Activated CD4-positive, alpha-beta T cell treated with anti-CD3 and anti-CD28 coated beads, Interleukin-2, Interleukin-4, amounts not matched to agents 100 ng/mL and 50 ng/mL, durations not matched to agents 16 hours and 8 hours (primary cell): ENCODE measurements at regions not wholly inside any gene's neighbourhood (a gene's known extent, or its start where the extent isn't known, plus 50 kb on each side); places are given as distances from the start of the nearest gene placed in this dataset.
"Not testable (repeated sequence)": the region's sequence is repeated elsewhere in the genome, so short reads cannot be mapped to it uniquely, and the experiment has no call there.

Experiments used
- DNase-seq: peaks from one replicate; pipeline ENCODE4 v3.0.0-alpha.2; 2020; ENCODE audit warnings: low spot score

DNA sequence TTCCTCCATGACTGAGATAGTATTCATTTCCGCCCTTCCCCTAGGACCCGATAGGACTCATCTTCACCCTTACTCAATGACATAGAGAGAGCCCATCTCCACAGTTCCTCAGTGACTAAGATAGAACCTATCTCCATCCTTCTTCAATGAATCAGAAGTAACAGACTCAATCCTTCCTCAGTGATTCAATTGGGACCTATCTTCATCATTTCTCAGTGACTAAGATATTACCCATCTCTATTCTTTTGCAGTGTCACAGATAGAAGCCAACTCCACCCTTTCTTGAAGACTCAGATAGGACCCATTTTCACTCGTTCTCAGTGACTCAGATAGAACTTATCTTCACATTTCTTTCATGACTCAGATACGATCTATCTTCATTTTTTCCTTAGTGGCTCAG lies 164.6 kb downstream of the FBXO4 start:
- DNase-seq, result no peak

DNA sequence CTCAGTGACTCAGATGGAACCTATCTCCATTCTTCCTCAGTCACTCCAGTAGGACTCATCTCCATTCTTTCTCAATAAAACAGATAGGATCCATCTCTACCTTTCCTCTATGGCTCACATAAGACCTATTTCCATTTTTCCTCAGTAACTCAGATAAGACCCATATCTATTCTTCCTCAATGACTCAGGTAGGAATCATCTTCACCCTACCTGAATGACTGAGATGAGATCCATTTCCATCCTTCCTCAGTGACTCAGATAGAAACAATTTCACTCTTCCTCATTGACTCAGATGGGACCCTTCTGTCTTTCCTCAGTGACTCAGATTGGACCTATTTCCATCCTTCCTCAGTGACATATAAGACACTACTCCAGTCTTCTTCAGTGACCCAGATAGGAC lies 165.1 kb downstream of the FBXO4 start:
- no peak for DNase-seq

DNA sequence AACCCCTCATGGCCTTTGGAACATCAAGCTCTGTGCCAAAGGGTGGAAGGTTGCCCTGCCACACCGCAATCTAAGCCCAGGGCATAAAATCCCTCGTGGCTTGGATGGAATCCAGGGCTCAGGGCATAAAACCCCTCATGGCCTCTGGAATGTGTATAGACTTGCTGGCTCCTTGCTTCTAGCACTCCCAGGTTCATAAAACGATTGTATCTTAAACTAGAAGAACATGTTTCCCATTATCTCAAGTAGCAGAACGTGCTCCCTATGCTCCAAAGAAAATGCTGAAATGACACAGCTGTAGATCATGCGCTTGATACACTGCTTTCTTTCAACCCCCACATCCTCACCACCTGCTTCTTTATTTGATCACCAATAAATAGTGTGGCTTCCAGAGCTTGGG lies 174.8 kb downstream of the FBXO4 start:
- not testable (repeated sequence) for DNase-seq

DNA sequence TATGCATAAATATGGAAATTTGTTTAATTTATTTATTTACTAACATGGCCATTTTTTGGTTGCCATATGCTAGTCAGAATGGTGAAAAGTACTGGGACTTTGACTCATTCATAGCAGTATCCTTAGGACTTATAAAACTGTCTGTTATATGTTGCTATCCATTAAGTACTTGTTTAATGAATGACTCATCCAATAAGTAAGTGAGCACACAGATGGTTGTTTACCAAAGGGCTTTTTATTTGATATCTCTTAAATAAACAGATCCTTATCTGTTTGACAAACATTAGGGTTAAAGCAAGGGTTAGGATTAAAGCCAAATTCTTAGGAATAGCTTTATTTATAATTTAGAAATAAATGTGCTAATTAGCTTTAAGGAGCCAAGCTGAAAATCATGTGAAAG lies 183.4 kb downstream of the FBXO4 start:
- no peak for DNase-seq

DNA sequence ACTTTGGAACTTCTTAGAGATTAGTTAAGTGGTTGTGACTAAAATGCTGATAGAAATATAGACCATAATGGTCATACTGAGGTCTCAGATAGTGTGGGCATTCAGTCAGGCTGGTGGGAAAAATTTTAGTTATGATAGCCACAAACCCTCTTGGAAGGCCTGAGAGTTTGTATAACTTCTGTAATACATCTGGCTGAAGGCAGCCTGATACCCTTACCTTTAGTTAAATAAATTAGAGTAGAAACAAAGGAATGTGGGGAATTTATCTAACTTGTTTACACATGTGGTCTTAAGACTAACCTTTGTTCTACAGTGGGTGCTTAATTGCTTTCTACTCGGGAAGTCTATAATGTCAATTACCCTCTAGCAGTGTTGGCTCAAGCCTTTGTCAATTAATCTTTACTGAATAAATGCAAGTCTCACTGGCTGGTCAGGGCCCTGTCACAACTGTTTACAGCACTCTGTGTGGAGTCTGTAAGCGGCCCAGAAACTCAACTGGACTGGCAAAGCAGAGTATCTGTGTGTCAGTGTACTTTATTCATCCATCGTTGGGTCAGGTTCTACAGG lies 184.0 kb downstream of the FBXO4 start:
- no peak for DNase-seq

DNA sequence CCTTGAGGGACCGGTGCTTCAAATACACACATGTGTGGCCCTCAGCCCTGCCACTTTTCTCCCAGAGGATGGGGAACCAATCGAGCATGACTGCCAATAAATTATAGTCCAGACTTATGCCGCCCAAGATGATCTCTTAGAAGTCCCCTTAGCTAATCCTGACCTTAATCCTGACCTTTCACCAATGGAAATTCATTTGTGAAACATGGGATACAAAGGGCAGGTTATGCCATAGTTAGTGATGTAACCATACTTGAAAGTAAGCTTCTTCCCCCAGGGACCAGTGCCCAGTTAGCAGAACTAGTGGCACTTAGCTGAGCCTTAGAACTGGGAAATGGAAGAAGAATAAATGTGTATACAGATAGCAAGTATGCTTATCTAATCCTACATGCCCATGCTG lies 190.6 kb downstream of the FBXO4 start:
- DNase-seq, result not testable (repeated sequence)

DNA sequence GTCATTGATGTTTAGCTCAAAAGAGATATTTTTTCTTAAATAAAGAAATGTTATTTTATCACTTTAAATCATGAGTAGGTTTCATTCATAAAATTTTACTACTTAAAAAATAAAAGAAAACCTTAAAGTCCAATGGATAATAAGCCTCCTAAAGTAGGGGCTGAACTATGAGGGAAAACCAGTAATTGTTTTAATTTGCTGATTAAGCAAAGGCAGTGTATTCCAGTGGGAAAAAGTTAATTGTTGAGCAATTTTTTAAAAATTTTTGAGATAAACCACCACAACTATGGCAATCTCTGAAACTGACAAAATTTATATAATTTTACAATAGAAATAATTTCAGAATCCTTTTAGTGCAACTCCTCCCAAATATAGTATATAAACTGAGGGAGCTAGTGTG lies 195.0 kb downstream of the FBXO4 start:
- no peak for DNase-seq

DNA sequence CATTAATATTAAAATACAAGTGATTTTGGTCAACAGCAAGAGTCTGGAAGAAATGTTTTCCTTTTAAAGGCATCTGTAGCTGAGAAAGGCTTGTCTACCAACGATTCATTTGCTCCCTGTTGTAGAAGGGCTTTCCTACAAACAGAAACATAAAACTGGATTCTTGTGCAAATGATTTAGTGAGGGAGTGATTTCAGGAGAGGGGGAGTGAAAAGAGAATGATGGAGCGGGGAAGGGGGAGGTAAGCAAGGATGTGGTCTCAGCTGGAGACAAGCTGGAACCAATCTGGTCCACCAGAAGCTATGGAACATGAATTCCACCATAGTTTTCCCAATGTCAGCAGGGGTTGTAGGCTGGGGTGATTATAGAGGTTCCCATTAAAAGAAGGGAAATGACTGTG lies 196.3 kb downstream of the FBXO4 start:
- DNase-seq, result no peak

DNA sequence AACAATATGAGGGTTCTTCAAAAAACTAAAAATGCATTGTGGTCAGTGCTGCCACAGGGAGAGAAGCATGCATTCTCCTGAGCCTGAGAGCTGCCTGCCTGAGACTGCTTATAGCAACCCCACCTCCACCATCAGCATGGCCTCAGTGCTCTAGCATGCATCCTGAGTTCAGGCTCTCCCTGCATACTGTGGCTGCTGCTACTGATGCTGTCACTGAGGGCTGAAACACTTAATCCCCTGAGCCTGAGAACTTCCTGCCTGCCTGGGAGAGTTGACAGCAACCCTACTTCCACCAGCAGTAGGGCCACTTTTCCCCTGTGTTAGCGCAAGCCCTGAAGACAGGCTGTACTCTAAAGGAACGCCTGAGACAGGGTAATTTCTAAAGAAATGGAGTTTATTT lies 206.0 kb downstream of the FBXO4 start:
- DNase-seq, result no peak

DNA sequence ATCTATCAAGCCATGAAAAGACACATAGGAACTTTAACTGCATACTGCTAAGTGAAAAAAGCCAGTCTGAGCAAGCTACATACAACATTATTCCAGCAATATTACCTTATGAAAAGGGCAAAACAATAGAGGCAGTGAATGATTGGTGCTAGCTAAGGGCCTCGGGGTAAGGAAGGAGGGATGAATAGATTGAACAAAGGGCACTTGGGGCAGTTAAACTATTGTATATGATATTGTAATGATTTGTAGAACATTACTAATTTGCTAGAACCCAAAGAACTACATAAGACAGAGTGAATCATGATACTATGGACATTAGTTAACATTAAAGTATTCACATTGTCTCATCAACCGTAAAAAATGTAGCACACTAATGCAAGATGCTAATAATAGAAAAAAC lies 218.3 kb downstream of the FBXO4 start:
- no peak for DNase-seq

DNA sequence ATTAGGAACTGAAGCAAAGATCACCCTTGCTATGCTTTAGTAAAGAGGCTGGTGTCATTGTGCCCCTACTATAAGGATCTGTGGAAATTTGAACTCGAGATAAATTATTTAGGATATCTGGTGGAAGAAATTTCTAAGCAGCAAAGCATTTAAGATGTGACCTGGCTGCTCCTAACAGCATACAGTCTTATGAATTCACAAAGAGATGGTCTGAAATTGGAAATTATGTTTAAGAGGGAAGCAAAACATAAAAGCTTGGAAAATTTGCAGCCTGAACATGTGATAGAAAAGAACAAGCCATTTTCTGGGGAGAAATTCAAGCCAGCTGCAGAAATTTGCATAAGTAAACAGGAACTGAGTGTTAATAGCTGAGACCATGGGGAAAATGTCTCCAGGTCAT lies 223.7 kb downstream of the FBXO4 start:
- DNase-seq, result no peak

DNA sequence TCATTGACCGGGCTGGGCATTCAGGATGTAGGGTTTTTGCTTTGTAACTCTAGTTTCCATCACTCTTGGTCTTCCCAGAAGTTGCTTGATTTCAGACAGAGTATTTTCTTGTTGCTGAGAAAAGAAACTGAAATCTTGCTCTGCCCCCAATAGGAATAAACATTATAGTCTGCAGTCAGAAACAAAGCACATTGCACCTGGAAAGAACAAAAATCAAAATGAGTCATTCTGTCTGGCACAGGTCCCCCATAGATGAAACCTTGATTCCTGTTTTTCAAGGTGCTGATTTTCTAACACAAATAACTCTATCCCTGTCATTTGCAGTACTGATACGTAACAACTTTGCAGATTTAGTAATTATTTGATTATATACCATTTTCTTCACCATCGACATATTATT lies 232.1 kb downstream of the FBXO4 start:
- no peak for DNase-seq

DNA sequence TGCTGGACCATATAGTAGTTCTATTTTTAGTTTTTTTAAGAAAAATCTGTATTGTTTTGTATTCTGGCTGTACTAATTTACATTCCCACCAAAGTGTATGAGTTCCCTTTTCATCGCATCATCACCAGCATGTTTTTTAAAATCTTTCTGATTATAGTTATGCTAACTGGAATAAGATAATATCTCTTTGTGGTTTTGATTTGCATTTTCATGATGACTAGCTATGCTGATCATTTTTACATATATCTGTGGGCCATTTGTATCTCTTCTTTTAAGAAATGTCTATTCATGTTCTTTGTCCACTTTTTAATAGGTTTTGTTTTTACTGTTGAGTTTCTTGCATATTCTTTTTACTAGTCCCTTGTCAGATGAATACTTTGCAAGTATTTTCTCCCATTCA lies 238.0 kb downstream of the FBXO4 start:
- no peak for DNase-seq

DNA sequence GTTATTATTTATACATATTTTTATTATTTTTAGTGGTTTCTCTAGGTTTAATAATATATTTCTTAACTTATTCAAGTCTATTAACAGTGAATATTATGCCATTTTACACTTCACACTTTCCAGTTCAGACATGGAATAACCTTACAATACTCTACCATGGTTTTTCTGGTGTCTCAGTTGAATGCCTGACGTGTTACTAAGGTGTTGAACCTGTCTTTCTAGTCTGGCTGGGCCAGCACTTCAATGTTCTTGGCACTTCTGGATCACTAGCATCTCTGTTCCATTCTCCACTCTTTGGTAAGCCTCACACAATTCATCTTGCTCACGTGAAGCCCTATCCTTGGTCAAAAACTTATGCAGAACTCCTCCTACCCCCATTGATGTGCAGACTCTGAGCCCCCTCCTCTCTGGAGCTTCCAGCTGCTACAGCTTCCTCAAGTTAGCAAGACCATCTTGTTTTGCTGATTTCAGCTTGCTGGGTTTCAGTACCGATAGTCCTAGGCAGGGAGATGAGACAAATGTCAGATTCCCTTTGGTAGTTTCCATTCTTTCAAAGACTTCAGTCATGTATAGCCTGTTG lies 243.1 kb downstream of the FBXO4 start:
- no peak for DNase-seq

DNA sequence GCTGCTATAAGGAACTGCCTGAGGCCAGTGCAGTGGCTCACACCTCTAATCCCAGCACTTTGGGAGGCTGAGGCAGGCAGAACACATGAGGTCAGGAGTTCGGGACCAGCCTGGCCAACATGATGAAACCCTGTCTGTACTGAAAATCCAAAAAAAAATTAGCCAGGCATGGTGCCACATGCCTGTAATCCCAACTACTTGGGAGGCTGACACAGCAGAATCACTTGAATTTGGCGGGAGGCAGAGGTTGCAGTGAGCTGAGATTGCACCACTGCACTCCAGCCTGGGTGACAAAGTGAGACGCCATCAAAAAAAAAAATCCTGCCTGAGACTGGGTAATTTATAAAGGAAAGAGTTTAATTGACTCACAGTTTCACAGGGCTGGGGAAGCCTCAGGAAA lies 247.1 kb upstream of the GHR start:
- not testable (repeated sequence) for DNase-seq

DNA sequence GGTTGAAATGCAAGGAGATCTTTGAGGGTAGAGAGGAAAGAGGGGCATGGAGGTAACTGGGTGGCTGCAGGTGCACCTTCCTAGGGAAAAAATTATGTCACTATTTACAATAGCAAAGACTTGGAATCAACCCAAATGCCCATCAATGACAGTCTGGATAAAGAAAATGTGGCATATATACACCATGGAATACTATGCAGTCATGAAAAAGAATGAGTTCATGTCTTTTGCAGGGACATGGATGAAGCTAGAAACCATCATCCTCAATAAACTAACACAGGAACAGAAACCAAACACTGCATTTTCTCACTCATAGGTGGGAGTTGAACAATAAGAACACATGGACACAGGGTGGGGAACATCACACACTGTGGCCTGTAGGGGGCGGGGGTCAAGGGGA lies 243.4 kb upstream of the GHR start:
- not testable (repeated sequence) for DNase-seq

DNA sequence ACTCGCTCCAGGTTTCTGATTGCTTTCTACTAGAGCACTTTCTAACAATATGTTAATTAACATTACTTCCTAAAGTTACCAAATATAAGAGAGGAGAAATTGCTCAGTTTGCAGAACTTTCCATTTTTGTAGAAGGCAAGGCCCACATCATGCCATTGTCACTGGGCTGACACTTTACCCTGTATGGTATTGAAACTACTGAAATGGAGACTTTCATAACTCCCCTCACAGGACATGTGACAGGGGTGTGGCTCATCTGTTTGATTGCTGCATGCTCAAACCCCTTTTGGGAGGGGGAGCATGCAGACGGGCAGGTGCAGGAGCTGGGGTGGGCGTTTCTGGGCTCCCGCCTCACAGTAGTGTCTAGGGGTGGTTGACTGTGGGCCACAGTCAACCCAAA lies 206.3 kb upstream of the GHR start:
- no peak for DNase-seq

DNA sequence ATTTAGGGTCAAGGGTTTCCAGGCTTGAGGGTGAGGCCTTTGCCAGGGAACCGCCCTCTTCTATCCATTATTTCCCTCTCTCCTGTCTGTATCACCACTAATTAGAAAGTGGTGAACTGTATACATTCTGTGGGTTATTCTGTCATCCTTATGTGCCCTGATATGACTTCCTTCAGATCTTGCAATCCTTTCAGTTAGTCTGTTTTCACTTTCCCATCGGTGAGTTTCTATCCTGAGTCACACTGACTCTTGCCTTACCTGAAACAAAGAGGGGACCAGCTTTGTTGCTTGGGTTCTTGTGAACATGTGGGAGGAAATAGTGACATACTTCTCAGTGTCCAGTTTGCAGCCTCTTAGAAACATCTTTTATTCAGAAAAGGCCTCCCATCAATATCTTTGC lies 205.4 kb upstream of the GHR start:
- no peak for DNase-seq

DNA sequence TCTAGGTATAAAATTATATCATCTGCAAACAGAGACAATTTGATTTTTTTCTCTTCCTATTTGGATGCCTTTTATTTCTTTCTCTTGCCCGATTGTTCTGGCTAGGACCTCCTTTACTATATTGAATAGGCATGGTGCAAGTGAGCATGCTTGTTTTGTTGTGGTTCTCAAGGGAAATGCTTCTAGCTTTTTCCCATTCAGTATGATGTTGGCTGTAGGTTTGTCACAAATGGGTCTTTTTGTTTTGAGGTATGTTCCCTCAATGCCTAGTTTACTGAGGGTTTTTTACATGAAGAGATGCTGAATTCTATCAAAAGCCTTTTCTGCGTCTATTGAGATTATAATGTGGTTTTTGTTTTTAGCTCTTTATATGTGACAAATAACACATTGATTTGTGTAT lies 198.2 kb upstream of the GHR start:
- no peak for DNase-seq

DNA sequence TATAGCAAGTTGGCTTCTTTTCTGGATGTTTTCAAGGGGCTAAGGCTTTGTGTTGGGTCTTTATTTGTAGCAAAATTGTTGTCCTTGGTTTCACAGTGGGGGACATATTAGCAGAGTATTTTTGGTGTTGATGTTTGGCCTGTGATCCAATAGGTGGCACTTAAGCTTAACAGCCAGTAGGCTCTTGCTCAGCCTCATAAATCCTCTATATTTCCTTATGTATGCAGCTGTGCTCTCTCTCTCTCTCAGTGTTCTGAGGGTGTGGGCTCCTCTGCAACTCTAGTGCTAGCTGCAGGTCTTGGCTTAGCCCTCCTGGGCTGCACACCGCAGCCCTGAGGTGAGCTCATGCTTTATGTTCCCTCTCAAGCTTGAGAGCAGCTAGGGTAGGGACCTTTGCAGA lies 195.0 kb upstream of the GHR start:
- no peak for DNase-seq

DNA sequence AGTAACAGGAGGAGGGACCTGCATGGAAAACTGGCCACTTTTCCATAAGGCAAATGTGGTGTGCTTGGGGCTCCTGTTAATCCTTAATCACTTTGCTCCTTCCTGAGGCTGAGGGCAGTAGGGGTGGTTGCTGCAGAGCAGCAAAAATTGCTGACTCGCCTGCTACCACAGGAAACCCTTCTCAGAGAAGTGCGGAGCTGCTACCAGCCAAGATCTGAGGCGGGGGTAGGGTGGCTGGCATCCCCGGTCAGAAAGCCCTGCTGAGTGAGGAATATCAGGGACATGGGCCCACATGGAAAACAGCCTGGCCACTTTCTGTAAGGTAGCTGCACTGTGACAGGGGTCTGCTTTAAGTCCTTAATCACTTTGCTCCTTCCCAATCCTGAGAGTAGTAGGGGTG lies 192.4 kb upstream of the GHR start:
- no peak for DNase-seq

DNA sequence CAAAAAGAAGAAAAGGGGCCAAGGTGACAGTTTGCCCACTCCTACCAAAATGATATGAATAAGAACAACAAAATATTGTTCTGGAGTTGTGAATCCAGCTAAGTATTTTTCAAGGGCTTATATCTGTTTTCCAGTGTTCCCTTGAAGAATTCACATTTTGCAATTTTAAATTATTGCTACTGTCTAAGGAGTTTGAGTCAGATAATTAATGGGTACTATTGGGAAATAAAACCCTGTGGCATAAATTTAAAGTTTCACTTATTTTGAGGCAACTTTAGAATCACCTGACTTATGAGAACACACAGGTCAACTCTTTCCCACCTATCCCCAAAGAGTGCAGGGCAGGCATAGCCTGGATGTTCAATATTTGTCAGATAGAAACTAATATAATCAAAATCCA lies 188.0 kb upstream of the GHR start:
- no peak for DNase-seq

DNA sequence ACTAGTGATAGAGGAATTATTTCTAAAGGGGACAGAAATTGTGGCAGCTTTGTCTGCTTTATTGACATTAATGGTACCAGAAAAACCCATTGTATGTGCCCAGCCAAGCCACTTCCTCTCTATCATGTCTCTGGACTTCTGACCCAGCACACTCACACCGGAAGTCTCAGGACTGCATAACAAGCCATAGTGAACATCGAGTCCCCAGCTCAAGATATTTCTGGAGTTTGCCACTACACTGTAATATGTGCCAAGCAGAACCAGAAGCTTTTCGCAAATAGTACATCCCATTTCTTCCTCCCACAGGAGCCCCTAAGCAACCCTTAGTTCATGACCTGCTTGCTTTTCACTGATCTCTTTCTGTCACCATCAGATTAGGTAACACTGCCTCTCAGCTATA lies 187.4 kb upstream of the GHR start:
- no peak for DNase-seq

DNA sequence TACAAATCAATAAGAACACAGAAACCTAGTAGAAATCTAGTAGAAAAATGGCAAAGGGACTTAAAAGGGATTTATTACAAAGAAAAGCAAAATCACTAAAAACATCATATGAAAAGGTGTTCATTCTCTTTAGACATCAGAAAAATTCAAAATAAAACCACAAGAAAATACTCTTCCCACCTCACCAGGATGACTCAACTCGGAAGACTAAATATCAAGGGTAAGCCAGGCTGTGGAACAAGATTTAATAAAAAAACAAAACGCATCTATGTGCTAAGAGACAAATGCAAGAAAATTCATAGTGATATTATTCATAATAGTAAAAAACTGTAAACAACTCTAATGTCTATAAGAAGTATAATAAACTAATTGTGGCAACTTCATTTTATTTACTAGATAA lies 181.6 kb upstream of the GHR start:
- no peak for DNase-seq

DNA sequence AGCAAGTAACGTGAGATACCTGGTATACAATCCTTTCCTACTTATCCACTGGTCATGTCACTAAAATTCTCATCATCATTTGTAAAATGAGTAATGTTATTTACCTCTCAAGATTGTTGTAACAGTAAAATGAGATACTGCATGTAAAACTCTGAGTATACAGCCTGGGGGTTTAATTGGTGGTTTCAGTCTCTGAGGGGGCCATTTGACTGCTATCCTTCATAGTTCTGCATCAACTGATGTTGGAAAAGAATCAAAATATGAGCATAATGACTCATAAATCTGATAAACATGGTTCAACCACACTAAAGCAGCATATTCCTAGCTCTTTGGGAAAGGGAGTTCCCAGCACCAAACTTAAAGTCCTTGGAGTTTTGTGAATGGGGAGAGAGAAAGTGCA lies 181.0 kb upstream of the GHR start:
- DNase-seq, result no peak
